ENCODE measurements at regions not wholly inside any gene's neighbourhood (a gene's known extent, or its start where the extent isn't known, plus 50 kb on each side); places are given as distances from the start of the nearest gene placed in this dataset.

GRCh38 chr7:69518705-69519077 lies 79.6 kb upstream of the AUTS2 start:
- H3K27ac ChIP-seq = no peak overlapping the region
- H3K79me2 ChIP-seq = no peaks in the 10 kb centered on the region
- H3K4me1 ChIP-seq = no peaks in the 10 kb centered on the region
- H2AFZ ChIP-seq = no peak overlapping the region
- TF ChIP-seq CTCF (IDR thresholded peaks at IDR 0.05) = no peak
- no peak overlapping the region for H3K4me3 ChIP-seq (ENCODE audit: low read depth, low read length)
- no peak overlapping the region for H3K9ac ChIP-seq
- no peaks in the 10 kb centered on the region for H3K9me3 ChIP-seq (ENCODE audit: control insufficient read depth, low read length)
- H3K4me2 ChIP-seq (ENCODE audit: low read length) = no peak overlapping the region
- no peaks in the 10 kb centered on the region for H3K27me3 ChIP-seq (ENCODE audit: control insufficient read depth, insufficient read depth, low read length)
- no peaks in the 10 kb centered on the region for H3K36me3 ChIP-seq (ENCODE audit: control insufficient read depth, insufficient read depth, low read length)

GRCh38 chr7:69526570-69526969 lies 71.7 kb upstream of the AUTS2 start:
- Histone ChIP-seq H3K79me2 (no peaks in the 10 kb centered on the region), H3K27me3 (ENCODE audit: control insufficient read depth, insufficient read depth, low read length) (no peaks in the 10 kb centered on the region), H3K4me1 (peaks cover 3% of the 10 kb centered on the region), H3K4me2 (ENCODE audit: low read length) (no peak overlapping the region), H2AFZ (no peak overlapping the region), H3K36me3 (ENCODE audit: control insufficient read depth, insufficient read depth, low read length) (no peaks in the 10 kb centered on the region), H3K9ac (no peak overlapping the region), H3K27ac (no peak overlapping the region), H3K4me3 (ENCODE audit: low read depth, low read length) (no peak overlapping the region), H3K9me3 (ENCODE audit: control insufficient read depth, low read length) (no peaks in the 10 kb centered on the region)
- TF ChIP-seq CTCF (IDR thresholded peaks at IDR 0.05) = no peak

GRCh38 chr7:69527706-69528105 lies 70.6 kb upstream of the AUTS2 start:
- Histone ChIP-seq H3K79me2 (no peaks in the 10 kb centered on the region), H3K36me3 (ENCODE audit: control insufficient read depth, insufficient read depth, low read length) (no peaks in the 10 kb centered on the region), H3K9ac (no peak overlapping the region), H2AFZ (no peak overlapping the region), H3K27ac (no peak overlapping the region), H3K4me1 (peaks cover 3% of the 10 kb centered on the region), H3K9me3 (ENCODE audit: control insufficient read depth, low read length) (no peaks in the 10 kb centered on the region), H3K4me3 (ENCODE audit: low read depth, low read length) (no peak overlapping the region), H3K4me2 (ENCODE audit: low read length) (no peak overlapping the region), H3K27me3 (ENCODE audit: control insufficient read depth, insufficient read depth, low read length) (no peaks in the 10 kb centered on the region)
- TF ChIP-seq CTCF (IDR thresholded peaks at IDR 0.05) = no peak

GRCh38 chr7:69531050-69531449 lies 67.2 kb upstream of the AUTS2 start:
- no peak overlapping the region for H2AFZ ChIP-seq
- peaks cover 3% of the 10 kb centered on the region for H3K4me1 ChIP-seq

More at GRCh38 chr7:69531050-69531449, 67.2 kb upstream of the AUTS2 start:
- H3K27me3 ChIP-seq (ENCODE audit: control insufficient read depth, insufficient read depth, low read length) = no peaks in the 10 kb centered on the region
- no peak overlapping the region for H3K9ac ChIP-seq
- no peak overlapping the region for H3K27ac ChIP-seq
- H3K9me3 ChIP-seq (ENCODE audit: control insufficient read depth, low read length) = no peaks in the 10 kb centered on the region
- no peak for TF ChIP-seq CTCF (IDR thresholded peaks at IDR 0.05)
- no peaks in the 10 kb centered on the region for H3K36me3 ChIP-seq (ENCODE audit: control insufficient read depth, insufficient read depth, low read length)
- H3K4me3 ChIP-seq (ENCODE audit: low read depth, low read length) = no peak overlapping the region
- H3K79me2 ChIP-seq = no peaks in the 10 kb centered on the region
- no peak overlapping the region for H3K4me2 ChIP-seq (ENCODE audit: low read length)
